ENCODE measurements at regions not wholly inside any gene's neighbourhood (a gene's known extent, or its start where the extent isn't known, plus 50 kb on each side); places are given as distances from the start of the nearest gene placed in this dataset.

- CTCF ChIA-PET, result no interaction called here
- RAD21 ChIA-PET (ENCODE audit: low non-redundant PET in 1 of 2, low total read pairs in 2 of 2, uncharacterized antibody in 2 of 2, unreplicated experiment in 2 of 2), result no interaction called here
- POLR2A ChIA-PET, result no interaction called here
- Histone ChIP-seq H3K27me3 (ENCODE audit: insufficient read depth, low read length) (no peaks in the 10 kb centered on the region), H3K27ac (ENCODE audit: low read depth, low read length) (no peak overlapping the region), H3K4me1 (ENCODE audit: control insufficient read depth in 1 of 2, insufficient read depth in 2 of 2, low read length in 2 of 2) (peaks cover 23 to 38% of the 10 kb centered on the region in 2 experiments), H3K4me2 (ENCODE audit: low read length) (no peak overlapping the region), H4K20me1 (ENCODE audit: insufficient read depth) (no peaks in the 10 kb centered on the region), H3K36me3 (ENCODE audit: control insufficient read depth in 1 of 2, insufficient read depth in 2 of 2, low read length in 2 of 2) (no peaks in the 10 kb centered on the region), H3K9ac (ENCODE audit: low read length) (no peak overlapping the region), H3K79me2 (ENCODE audit: insufficient read depth, low read length) (no peaks in the 10 kb centered on the region), H3K4me3 (replicated peaks in 1 of 2; ENCODE audit: low read depth in 1 of 2, low read length in 2 of 2) (no peak overlapping the region), H3K9me2 (ENCODE audit: insufficient read depth) (no peaks in the 10 kb centered on the region), H2AFZ (ENCODE audit: low read depth, low read length, poor library complexity, severe bottlenecking) (no peak overlapping the region), H3K9me3 (ENCODE audit: control insufficient read depth in 1 of 2, insufficient read depth in 1 of 2, low read depth in 1 of 2, low read length in 2 of 2) (no peaks in the 10 kb centered on the region)
- TF ChIP-seq CTCF (IDR thresholded peaks at IDR 0.05 in 2 of 3, conservative IDR thresholded peaks at IDR 0.05 in 1 of 3; ENCODE audit: borderline replicate concordance in 1 of 3, insufficient read depth in 1 of 3, low read depth in 2 of 3, low read length in 2 of 3) (no peak), SRF (IDR thresholded peaks at IDR 0.05; ENCODE audit: low read depth) (no peak), POLR2AphosphoS5 (IDR thresholded peaks at IDR 0.05; ENCODE audit: low read depth, low read length) (no peak), YY1 (IDR thresholded peaks at IDR 0.05; ENCODE audit: extremely low read depth, insufficient replicate concordance, low read depth, low read length) (no peak), EZH2 (IDR thresholded peaks at IDR 0.05) (no peak), SIN3A (IDR thresholded peaks at IDR 0.05; ENCODE audit: low read depth) (no peak), TCF7L2 (IDR thresholded peaks at IDR 0.05; ENCODE audit: borderline replicate concordance, extremely low read depth, insufficient read depth, insufficient read length) (no peak), ELF1 (IDR thresholded peaks at IDR 0.05; ENCODE audit: borderline replicate concordance, low read depth) (no peak), EZH2phosphoT487 (IDR thresholded peaks at IDR 0.05; ENCODE audit: borderline replicate concordance) (no peak), RAD21 (IDR thresholded peaks at IDR 0.05; ENCODE audit: low read depth) (no peak), ATF3 (IDR thresholded peaks at IDR 0.05) (no peak), MAX (IDR thresholded peaks at IDR 0.05) (no peak), JUND (IDR thresholded peaks at IDR 0.05) (no peak), CBX3 (IDR thresholded peaks at IDR 0.05; ENCODE audit: low read depth) (no peak), ZFX (IDR thresholded peaks at IDR 0.05) (no peak), ZBTB33 (IDR thresholded peaks at IDR 0.05; ENCODE audit: extremely low read depth, insufficient replicate concordance, low read length) (no peak)
- no TSS peak for BruUV-seq (replicated peaks)
- no peak for DNase-seq (ENCODE audit: low read depth, low spot score)
- intact Hi-C loops (cut with micrococcal nuclease), result loop anchor here (10.0 kb wide), 2 partner anchors 131 to 491 kb away; partner anchors contain the start of gene RTL1
- no peak for ATAC-seq
Measured at GRCh38 chr14:100413699-100414098, 90.6 kb downstream of the SLC25A47 start.

Data from HCT116 (cell line).